Mesendoderm (in vitro differentiated cells): ENCODE measurements at regions not wholly inside any gene's neighbourhood (a gene's known extent, or its start where the extent isn't known, plus 50 kb on each side); places are given as distances from the start of the nearest gene placed in this dataset.
"Not testable (repeated sequence)": the region's sequence is repeated elsewhere in the genome, so short reads cannot be mapped to it uniquely, and the experiment has no call there.

Experiments used
- DNase-seq: peaks from one replicate; pipeline ENCODE4 v3.0.0; 2013
- H2AK5ac ChIP-seq: 2 replicates; pipeline ENCODE4 v1.6.1; 2013; ENCODE audit warnings: low read length, inconsistent platforms
- H2BK120ac ChIP-seq: 2 replicates; pipeline ENCODE4 v1.6.1; 2013; ENCODE audit warnings: low read depth, mild to moderate bottlenecking, low read length, moderate library complexity, mixed read lengths
- H2BK15ac ChIP-seq: replicated peaks from 2 replicates; pipeline ENCODE4 v1.6.1; 2013; ENCODE audit warnings: low read depth, mild to moderate bottlenecking, moderate library complexity
- H2BK5ac ChIP-seq: 2 replicates; pipeline ENCODE4 v1.6.1; 2013; ENCODE audit warnings: low read length, inconsistent platforms
- H3K18ac ChIP-seq: 2 replicates; pipeline ENCODE4 v1.6.1; 2013; ENCODE audit warnings: mild to moderate bottlenecking, low read length, mixed read lengths
- H3K23ac ChIP-seq: one replicate; pipeline ENCODE4 v1.6.1; 2013; ENCODE audit warnings: low read length
- H3K27ac ChIP-seq: 2 replicates; pipeline ENCODE4 v1.5.1; 2013; ENCODE audit warnings: low read depth, mild to moderate bottlenecking, inconsistent platforms, low read length, moderate library complexity
- H3K27me3 ChIP-seq: 2 replicates; pipeline ENCODE4 v1.6.1; 2013; ENCODE audit warnings: low read length, control low read depth, mild to moderate bottlenecking, inconsistent platforms; ENCODE audit not compliant: insufficient read depth, poor library complexity
- H3K36me3 ChIP-seq: 2 replicates; pipeline ENCODE4 v1.6.1; 2013; ENCODE audit warnings: low read length, inconsistent platforms; ENCODE audit not compliant: control insufficient read depth, insufficient read depth
- H3K4ac ChIP-seq: one replicate; pipeline ENCODE4 v1.6.1; 2013; ENCODE audit warnings: low read depth, mild to moderate bottlenecking, low read length, moderate library complexity
- H3K4me1 ChIP-seq: 2 replicates; pipeline ENCODE4 v1.6.1; 2013; ENCODE audit warnings: low read depth, low read length, inconsistent platforms; ENCODE audit not compliant: control insufficient read depth
- H3K4me2 ChIP-seq: 2 replicates; pipeline ENCODE4 v1.6.1; 2013; ENCODE audit warnings: low read length
- H3K4me3 ChIP-seq: 2 replicates; pipeline ENCODE4 v1.5.1; 2013; ENCODE audit warnings: mild to moderate bottlenecking, low read length
- H3K56ac ChIP-seq: one replicate; pipeline ENCODE4 v1.6.1; 2013; ENCODE audit warnings: low read length
- H3K79me1 ChIP-seq: 2 replicates; pipeline ENCODE4 v1.6.1; 2013; ENCODE audit warnings: low read length, inconsistent platforms
- H3K79me2 ChIP-seq: 2 replicates; pipeline ENCODE4 v1.6.1; 2013; ENCODE audit warnings: mild to moderate bottlenecking, low read length; ENCODE audit not compliant: control insufficient read depth, insufficient read depth
- H3K9ac ChIP-seq: 2 replicates; pipeline ENCODE4 v1.6.1; 2013; ENCODE audit warnings: low read length, inconsistent platforms
- H4K5ac ChIP-seq: one replicate; pipeline ENCODE4 v1.6.1; 2013; ENCODE audit warnings: low read length
- H4K8ac ChIP-seq: one replicate; pipeline ENCODE4 v1.6.1; 2013; ENCODE audit warnings: low read depth, mild to moderate bottlenecking, control low read depth, low read length, moderate library complexity
- WGBS: extraction: QIAGEN DNeasy Blood & Tissue Kit; methylation state at CpG from one replicate; pipeline ENCODE4 v1.1.7; 2013; ENCODE audit warnings: low lambda C conversion rate, missing lambda C conversion rate; ENCODE audit not compliant: insufficient coverage; ENCODE audit errors: extremely low coverage; 5-methylcytosine and 5-hydroxymethylcytosine counted together

DNA sequence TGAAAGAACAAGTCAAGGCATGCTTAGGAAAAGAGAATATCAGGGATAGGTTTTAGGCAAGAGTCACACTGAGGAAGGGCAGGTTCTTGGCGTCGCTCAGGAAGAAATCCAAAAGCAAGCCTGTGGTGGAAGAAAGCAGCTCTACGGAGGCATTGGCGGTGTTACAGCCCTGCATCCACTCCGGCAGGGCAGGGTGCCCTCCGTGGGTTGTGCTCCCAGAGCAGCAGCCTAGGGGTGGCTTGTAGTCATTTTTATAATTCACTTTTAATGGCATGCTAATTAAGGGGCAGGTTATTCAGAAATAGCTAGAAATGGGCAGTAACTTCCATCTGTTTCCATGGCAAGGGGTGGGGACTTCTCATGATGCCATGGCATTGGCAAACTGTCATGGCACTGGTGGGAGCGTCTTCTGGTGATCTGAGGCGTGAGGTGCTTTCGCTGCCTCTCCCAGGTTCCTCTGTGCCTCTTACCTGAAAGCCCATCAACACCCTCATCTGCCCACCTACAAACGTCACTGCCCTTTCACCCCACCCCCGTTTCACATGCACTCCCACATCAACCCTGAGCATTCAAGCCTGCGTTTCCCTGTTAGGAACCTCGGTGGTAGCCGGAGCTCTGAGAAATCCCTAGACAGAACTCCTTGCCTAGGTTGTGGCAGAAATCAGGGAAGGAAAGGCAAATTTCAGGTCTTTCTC, 1763.8 kb upstream of the TPTE start:
- not testable (repeated sequence) for H3K27ac ChIP-seq, H3K56ac ChIP-seq, H3K4ac ChIP-seq, H3K4me2 ChIP-seq, H2AK5ac ChIP-seq, H3K27me3 ChIP-seq, H2BK5ac ChIP-seq, H3K18ac ChIP-seq, H3K9ac ChIP-seq, H3K4me1 ChIP-seq, H4K5ac ChIP-seq, H2BK15ac ChIP-seq, H3K36me3 ChIP-seq, H3K79me2 ChIP-seq, H4K8ac ChIP-seq, DNase-seq, H3K79me1 ChIP-seq, H2BK120ac ChIP-seq, H3K23ac ChIP-seq
- WGBS: no CpG with 5 or more reads among the region's 14 CpGs
- H3K4me3 ChIP-seq: peak overlapping the region; percentile 7

- H2AK5ac ChIP-seq, DNase-seq, H3K56ac ChIP-seq, H3K4ac ChIP-seq, H2BK120ac ChIP-seq, H2BK5ac ChIP-seq, H3K4me2 ChIP-seq, H3K4me1 ChIP-seq, H3K27ac ChIP-seq, H4K5ac ChIP-seq, H3K9ac ChIP-seq, H3K23ac ChIP-seq, H2BK15ac ChIP-seq, H3K18ac ChIP-seq, H3K36me3 ChIP-seq, H4K8ac ChIP-seq, H3K79me1 ChIP-seq, H3K27me3 ChIP-seq, H3K79me2 ChIP-seq: not testable (repeated sequence)
- WGBS: no CpG with 5 or more reads among the region's 25 CpGs
- H3K4me3 ChIP-seq: peak overlapping the region; percentile 26
These were observed 1762.4 kb upstream of the TPTE start for GRCh38 chr21:8758921-8759367.

DNA sequence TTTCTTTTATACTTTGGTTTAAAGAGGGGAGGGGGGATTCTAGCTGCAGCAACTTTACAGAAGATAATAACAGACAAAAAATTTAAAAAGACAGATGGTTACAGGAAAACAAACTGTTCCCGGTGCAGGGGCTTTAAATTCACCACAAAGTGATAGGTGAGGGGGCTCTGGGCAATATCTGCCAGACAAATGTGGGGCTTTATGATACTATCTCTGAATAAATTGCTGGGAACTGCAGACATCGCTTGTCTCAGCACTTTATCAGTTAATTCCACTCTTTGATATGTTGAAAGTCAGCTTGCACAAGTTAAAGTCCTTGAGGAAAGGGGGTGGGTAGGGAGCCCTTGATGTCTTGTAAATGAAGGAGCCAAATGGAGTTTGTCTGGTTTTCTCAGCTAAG, 1759.1 kb upstream of the TPTE start:
- not testable (repeated sequence) for H3K9ac ChIP-seq, H2BK120ac ChIP-seq, H3K79me2 ChIP-seq, DNase-seq, H4K5ac ChIP-seq, H3K27ac ChIP-seq, H2BK5ac ChIP-seq, H3K4me1 ChIP-seq, H2AK5ac ChIP-seq, H2BK15ac ChIP-seq, H3K4ac ChIP-seq, H3K36me3 ChIP-seq, H3K79me1 ChIP-seq, H3K18ac ChIP-seq, H3K23ac ChIP-seq, H4K8ac ChIP-seq, H3K56ac ChIP-seq, H3K27me3 ChIP-seq, H3K4me2 ChIP-seq
- WGBS: no CpG with 5 or more reads among the region's 2 CpGs
- peak overlapping the region; percentile 22 for H3K4me3 ChIP-seq

DNA sequence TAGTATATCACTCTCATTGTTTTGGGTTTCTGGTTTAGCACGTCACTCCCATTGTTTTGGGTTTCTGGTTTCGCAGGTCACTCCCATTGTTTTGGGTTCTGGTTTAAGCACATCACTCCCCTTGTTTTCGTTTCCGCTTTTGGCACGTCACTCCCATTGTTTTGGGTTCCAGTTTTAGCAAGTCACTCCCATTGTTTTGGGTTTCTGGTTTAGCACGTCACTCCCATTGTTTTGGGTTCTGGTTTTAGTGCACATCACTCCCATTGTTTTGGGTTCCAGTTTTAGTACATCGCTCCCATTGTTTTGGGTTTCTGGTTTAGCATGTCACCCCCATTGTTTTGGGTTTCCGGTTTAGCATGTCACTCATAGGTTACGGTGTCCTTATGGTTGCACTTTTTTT, 1757.0 kb upstream of the TPTE start:
- H4K5ac ChIP-seq, H3K79me2 ChIP-seq, H3K18ac ChIP-seq, H3K9ac ChIP-seq, H3K4ac ChIP-seq, H3K4me2 ChIP-seq, H2BK120ac ChIP-seq, H3K79me1 ChIP-seq, H2BK15ac ChIP-seq, H3K56ac ChIP-seq, H3K4me1 ChIP-seq, H3K36me3 ChIP-seq, H3K27me3 ChIP-seq, DNase-seq, H3K27ac ChIP-seq, H2AK5ac ChIP-seq, H3K23ac ChIP-seq, H2BK5ac ChIP-seq, H4K8ac ChIP-seq: not testable (repeated sequence)
- no CpG with 5 or more reads among the region's 9 CpGs for WGBS
- peak overlapping the region; percentile 7 for H3K4me3 ChIP-seq

- WGBS: no CpG with 5 or more reads among the region's 5 CpGs
- not testable (repeated sequence) for H3K27me3 ChIP-seq, H2AK5ac ChIP-seq, DNase-seq, H2BK120ac ChIP-seq, H3K56ac ChIP-seq, H2BK5ac ChIP-seq, H3K4me1 ChIP-seq, H3K4me3 ChIP-seq, H3K9ac ChIP-seq, H2BK15ac ChIP-seq, H3K18ac ChIP-seq, H3K23ac ChIP-seq, H3K4me2 ChIP-seq, H4K8ac ChIP-seq, H3K27ac ChIP-seq, H4K5ac ChIP-seq, H3K4ac ChIP-seq, H3K36me3 ChIP-seq, H3K79me2 ChIP-seq, H3K79me1 ChIP-seq
These were observed 1755.2 kb upstream of the TPTE start for GRCh38 chr21:8766142-8766541.

DNA sequence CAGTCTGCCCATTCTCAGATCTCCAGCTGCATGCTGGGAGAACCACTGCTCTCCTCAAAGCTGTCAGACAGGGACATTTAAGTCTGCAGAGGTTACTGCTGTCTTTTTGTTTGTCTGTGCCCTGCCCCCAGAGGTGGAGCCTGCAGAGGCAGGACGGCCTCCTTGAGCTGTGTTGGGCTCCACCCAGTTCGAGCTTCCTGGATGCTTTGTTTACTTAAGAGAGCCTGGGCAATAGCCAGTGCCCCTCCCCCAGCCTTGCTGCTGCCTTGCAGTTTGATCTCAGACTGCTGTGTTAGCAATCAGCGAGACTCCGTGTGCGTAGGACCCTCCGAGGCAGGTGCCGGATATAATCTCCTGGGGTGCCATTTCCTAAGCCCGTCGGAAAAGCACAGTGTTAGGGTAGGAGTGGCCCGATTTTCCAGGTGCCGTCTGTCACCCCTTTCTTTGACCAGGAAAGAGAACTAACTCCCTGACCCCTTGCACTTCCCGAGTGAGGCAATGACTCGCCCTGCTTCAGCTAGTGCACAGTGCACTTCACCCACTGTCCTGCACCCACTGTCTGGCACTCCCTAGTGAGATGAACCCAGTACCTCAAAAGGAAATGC, 1748.4 kb upstream of the TPTE start:
- not testable (repeated sequence) for H2BK15ac ChIP-seq, H2BK5ac ChIP-seq, H3K9ac ChIP-seq, H4K5ac ChIP-seq, H2BK120ac ChIP-seq, H3K18ac ChIP-seq, H4K8ac ChIP-seq, H3K4ac ChIP-seq, H3K4me2 ChIP-seq, H2AK5ac ChIP-seq, DNase-seq, H3K36me3 ChIP-seq, H3K79me1 ChIP-seq, H3K79me2 ChIP-seq, H3K27me3 ChIP-seq, H3K23ac ChIP-seq, H3K27ac ChIP-seq, H3K4me3 ChIP-seq, H3K4me1 ChIP-seq, H3K56ac ChIP-seq
- WGBS: no CpG with 5 or more reads among the region's 13 CpGs
